HG03342 (cell line): ENCODE measurements at regions not wholly inside any gene's neighbourhood (a gene's known extent, or its start where the extent isn't known, plus 50 kb on each side); places are given as distances from the start of the nearest gene placed in this dataset.

Experiments used
- ATAC-seq: cut with Tn5 transposase; IDR thresholded peaks from one replicate; pipeline ENCODE4 v1.9.1; 2021; ENCODE audit warnings: mild to moderate bottlenecking, moderate library complexity; ENCODE audit not compliant: unreplicated experiment

- no peak for ATAC-seq
Measured at GRCh38 chr7:113998934-113999333, 80.1 kb upstream of the PPP1R3A start.

GRCh38 chr7:113996405-113996804 lies 77.6 kb upstream of the PPP1R3A start:
- no peak for ATAC-seq

- ATAC-seq, result no peak
Measured at GRCh38 chr7:113986216-113986615, 67.4 kb upstream of the PPP1R3A start.

- ATAC-seq, result no peak
Measured at GRCh38 chr7:113976508-113976907, 57.7 kb upstream of the PPP1R3A start.

- no peak for ATAC-seq
Measured at GRCh38 chr7:113968713-113969112, 49.9 kb upstream of the PPP1R3A start.
